H1 (cell line): ENCODE measurements at regions not wholly inside any gene's neighbourhood (a gene's known extent, or its start where the extent isn't known, plus 50 kb on each side); places are given as distances from the start of the nearest gene placed in this dataset.

Experiments used
- CTCF ChIA-PET: fragments of 300-600 bp; sonication (Branson Sonifier 250); formaldehyde crosslinking; loops from one replicate; lab custom pipeline; 2021; ENCODE audit not compliant: partially characterized antibody; lab: Charles Lee
- POLR2A ChIA-PET: fragments of 300-600 bp; sonication (Branson Sonifier 250); formaldehyde crosslinking; loops from one replicate; lab custom pipeline; 2021; ENCODE audit warnings: inconsistent platforms; ENCODE audit not compliant: partially characterized antibody; lab: Charles Lee
- DNase-seq, 2 experiments: peaks; one replicate each; pipeline versions ENCODE4 v3.0.0 to v3.0.0-alpha.2; 2010 to 2022; ENCODE audit warnings: low spot score in 2 of 2, low read depth in 1 of 2, mixed read lengths in 1 of 2
- FAIRE-seq: peaks from 2 replicates; lab custom pipeline; 2011; peaks lifted over from hg19 to GRCh38; lab: Jason Lieb, UNC
- H2AFZ ChIP-seq: 2 replicates; pipeline ENCODE4 v1.8.1; 2012; ENCODE audit warnings: low read length, inconsistent platforms
- H2AK5ac ChIP-seq: 2 replicates; pipeline ENCODE4 v1.6.1; 2013; ENCODE audit warnings: low read depth, low read length
- H2BK120ac ChIP-seq: replicated peaks from 2 replicates; pipeline ENCODE3; 2013; ENCODE audit warnings: low read depth, low read length, inconsistent platforms
- H2BK12ac ChIP-seq: 2 replicates; pipeline ENCODE4 v1.6.1; 2013; ENCODE audit warnings: low read depth, low read length
- H2BK15ac ChIP-seq: 2 replicates; pipeline ENCODE4 v1.6.1; 2013; ENCODE audit warnings: low read length
- H2BK20ac ChIP-seq: 2 replicates; pipeline ENCODE4 v1.6.1; 2013; ENCODE audit warnings: low read length
- H2BK5ac ChIP-seq: 2 replicates; pipeline ENCODE4 v1.6.1; 2013; ENCODE audit warnings: low read depth, low read length
- H3K14ac ChIP-seq: 2 replicates; pipeline ENCODE4 v1.6.1; 2013; ENCODE audit warnings: inconsistent platforms; ENCODE audit not compliant: insufficient read length
- H3K18ac ChIP-seq: 2 replicates; pipeline ENCODE4 v1.6.1; 2013; ENCODE audit warnings: low read length; ENCODE audit errors: extremely low read depth
- H3K23ac ChIP-seq: 2 replicates; pipeline ENCODE4 v1.6.1; 2013; ENCODE audit warnings: inconsistent platforms; ENCODE audit not compliant: insufficient read length
- H3K23me2 ChIP-seq: 2 replicates; pipeline ENCODE4 v1.6.1; 2013; ENCODE audit warnings: low read depth, low read length
- H3K27ac ChIP-seq: 2 replicates; pipeline ENCODE4 v1.6.1; 2011; ENCODE audit warnings: low read depth, low read length, inconsistent platforms
- H3K27me3 ChIP-seq, 4 experiments: replicated peaks in 1 of 4; 1 replicate in 1 of 4; 2 replicates in 3 of 4; pipeline versions ENCODE4 v1.6.1 to v1.8.1; 2011 to 2013; ENCODE audit warnings: low read length in 3 of 4, mild to moderate bottlenecking in 3 of 4, inconsistent platforms in 2 of 4, mixed read lengths in 2 of 4, moderate library complexity in 1 of 4; ENCODE audit not compliant: control insufficient read depth in 3 of 4, insufficient read depth in 3 of 4; ENCODE audit errors: extremely low read depth in 1 of 4
- H3K36me3 ChIP-seq, 4 experiments: 2 replicates each; pipeline versions ENCODE4 v1.6.1 to v1.8.1; 2011 to 2013; ENCODE audit warnings: mild to moderate bottlenecking in 4 of 4, low read length in 3 of 4, moderate library complexity in 2 of 4, control low read depth in 1 of 4, inconsistent platforms in 1 of 4; ENCODE audit not compliant: insufficient read depth in 4 of 4, control insufficient read depth in 2 of 4
- H3K4ac ChIP-seq: replicated peaks from 2 replicates; pipeline ENCODE3; 2013; ENCODE audit warnings: low read length, low read depth, mixed read lengths, inconsistent platforms; ENCODE audit not compliant: insufficient read length
- H3K4me1 ChIP-seq, 4 experiments: replicated peaks in 1 of 4; 1 replicate in 1 of 4; 2 replicates in 3 of 4; pipeline versions ENCODE4 v1.6.1 to v1.8.1; 2011 to 2013; ENCODE audit warnings: low read length in 3 of 4, inconsistent platforms in 2 of 4, mixed read lengths in 1 of 4; ENCODE audit not compliant: insufficient read depth in 4 of 4, control insufficient read depth in 3 of 4
- H3K4me2 ChIP-seq, 2 experiments: 2 replicates each; pipeline versions ENCODE4 v1.6.1 to v1.8.1; 2011 to 2013; ENCODE audit warnings: low read depth in 2 of 2, low read length in 2 of 2, control low read depth in 1 of 2, inconsistent platforms in 1 of 2, mild to moderate bottlenecking in 1 of 2; ENCODE audit not compliant: insufficient read depth in 1 of 2
- H3K4me3 ChIP-seq, 4 experiments: fragments of 200-600, 300-600 bp in 1 of 4; sonication (generic), shearing (Covaris generic), sonication (Bioruptor Twin) in 1 of 4; 2 replicates each; pipeline versions ENCODE4 v1.5.1 to v1.8.1; 2011 to 2016; ENCODE audit warnings: low read length in 4 of 4, low read depth in 3 of 4, control low read depth in 2 of 4, inconsistent platforms in 2 of 4, mild to moderate bottlenecking in 2 of 4, mixed read lengths in 1 of 4, moderate library complexity in 1 of 4; ENCODE audit not compliant: insufficient read depth in 2 of 4; ENCODE audit errors: extremely low read depth in 1 of 4
- H3K56ac ChIP-seq: replicated peaks from 2 replicates; pipeline ENCODE3; 2013; ENCODE audit warnings: low read depth, mild to moderate bottlenecking, mixed read lengths, low read length, inconsistent platforms; ENCODE audit not compliant: insufficient read length
- H3K79me1 ChIP-seq: 2 replicates; pipeline ENCODE4 v1.6.1; 2013; ENCODE audit warnings: low read depth, low read length, control low read depth
- H3K79me2 ChIP-seq, 2 experiments: 2 replicates each; pipeline versions ENCODE4 v1.6.1 to v1.8.1; 2012 to 2013; ENCODE audit warnings: low read length in 2 of 2, mild to moderate bottlenecking in 2 of 2, inconsistent platforms in 1 of 2; ENCODE audit not compliant: insufficient read depth in 2 of 2, control insufficient read depth in 1 of 2
- H3K9ac ChIP-seq, 4 experiments: replicated peaks in 1 of 4; 1 replicate in 1 of 4; 2 replicates in 3 of 4; pipeline versions ENCODE4 v1.6.1 to v1.8.1; 2011 to 2013; ENCODE audit warnings: low read depth in 3 of 4, low read length in 3 of 4, control low read depth in 2 of 4, mild to moderate bottlenecking in 2 of 4, moderate library complexity in 2 of 4, inconsistent platforms in 1 of 4; ENCODE audit errors: extremely low read depth in 1 of 4
- H3K9me3 ChIP-seq, 2 experiments: 2 replicates each; pipeline versions ENCODE4 v1.6.1 to v1.8.1; 2012 to 2013; ENCODE audit warnings: mild to moderate bottlenecking in 2 of 2, moderate library complexity in 2 of 2, control low read depth in 1 of 2, inconsistent platforms in 1 of 2, low read depth in 1 of 2, low read length in 1 of 2, mixed read lengths in 1 of 2; ENCODE audit not compliant: insufficient read depth in 2 of 2
- H4K20me1 ChIP-seq, 2 experiments: replicated peaks in 1 of 2; 2 replicates each; pipeline versions ENCODE3 to v1.8.1; 2011 to 2013; ENCODE audit warnings: inconsistent platforms in 2 of 2, low read length in 2 of 2, mild to moderate bottlenecking in 1 of 2; ENCODE audit not compliant: insufficient read depth in 2 of 2, control insufficient read depth in 1 of 2
- H4K5ac ChIP-seq: 2 replicates; pipeline ENCODE4 v1.6.1; 2013; ENCODE audit warnings: low read length, low read depth, mixed read lengths, inconsistent platforms; ENCODE audit not compliant: insufficient read length
- H4K8ac ChIP-seq: 2 replicates; pipeline ENCODE4 v1.8.0; 2013; ENCODE audit warnings: mild to moderate bottlenecking, moderate library complexity, low read length, inconsistent platforms; ENCODE audit not compliant: insufficient read depth; ENCODE audit errors: extremely low read depth
- H4K91ac ChIP-seq: replicated peaks from 2 replicates; pipeline ENCODE3; 2013; ENCODE audit warnings: low read length, mixed read lengths, inconsistent platforms; ENCODE audit not compliant: insufficient read length
- BACH1 ChIP-seq: IDR thresholded peaks from 2 replicates; pipeline ENCODE4 v1.6.1; 2012; ENCODE audit warnings: low read length, improper control_type of control experiment
- CBX8 ChIP-seq: fragments of 300-800, 300-1000 bp; sonication (generic); IDR thresholded peaks from 2 replicates; pipeline ENCODE4 v1.7.1; 2016; ENCODE audit warnings: low read depth, low read length, borderline replicate concordance
- CEBPB ChIP-seq: IDR thresholded peaks from 2 replicates; pipeline ENCODE4 v1.6.1; 2012; ENCODE audit warnings: low read depth, low read length
- CHD1 ChIP-seq: IDR thresholded peaks from 2 replicates; pipeline ENCODE4 v1.6.1; 2012; ENCODE audit warnings: low read depth, low read length, improper control_type of control experiment
- FOSL1 ChIP-seq: IDR thresholded peaks from 2 replicates; pipeline ENCODE4 v1.6.1; 2011; ENCODE audit warnings: mild to moderate bottlenecking, low read depth, low read length, moderate library complexity; ENCODE audit not compliant: insufficient read depth
- NANOG ChIP-seq: IDR thresholded peaks from 2 replicates; pipeline ENCODE4 v1.6.1; 2011; ENCODE audit warnings: low read length, low read depth, mild to moderate bottlenecking, inconsistent platforms; ENCODE audit not compliant: insufficient read depth, poor library complexity, severe bottlenecking
- POLR2A ChIP-seq, 2 experiments: IDR thresholded peaks; 1 replicate in 1 of 2; 2 replicates in 1 of 2; pipeline ENCODE4 v1.6.1; 2011; ENCODE audit warnings: low read depth in 2 of 2, low read length in 2 of 2, mild to moderate bottlenecking in 2 of 2; ENCODE audit errors: control extremely low read depth in 1 of 2
- RBBP5 ChIP-seq: IDR thresholded peaks from 2 replicates; pipeline ENCODE4 v1.7.1; 2012; ENCODE audit warnings: low read depth, mild to moderate bottlenecking, inconsistent platforms, low read length, moderate library complexity, borderline replicate concordance
- RXRA ChIP-seq: IDR thresholded peaks from 2 replicates; pipeline ENCODE4 v1.6.1; 2011; ENCODE audit warnings: low read depth, mild to moderate bottlenecking, low read length, moderate library complexity; ENCODE audit not compliant: insufficient read depth
- SP2 ChIP-seq: IDR thresholded peaks from 2 replicates; pipeline ENCODE4 v1.6.1; 2012; ENCODE audit warnings: mild to moderate bottlenecking, low read length, inconsistent platforms
- SP4 ChIP-seq: IDR thresholded peaks from 2 replicates; pipeline ENCODE4 v1.6.1; 2012; ENCODE audit warnings: low read length, inconsistent platforms
- TAF1 ChIP-seq: IDR thresholded peaks from 2 replicates; pipeline ENCODE4 v1.6.1; 2011; ENCODE audit warnings: mild to moderate bottlenecking, low read depth, low read length
- WGBS, 2 experiments: shearing (Covaris generic) in 1 of 2; methylation state at CpG; one replicate each; pipeline versions ENCODE4 v1.1.6 to v1.1.7; 2013 to 2015; ENCODE audit warnings: low lambda C conversion rate in 2 of 2, mixed read lengths in 2 of 2, inconsistent platforms in 1 of 2, low coverage in 1 of 2, missing lambda C conversion rate in 1 of 2; ENCODE audit not compliant: insufficient replicate concordance in 2 of 2, insufficient coverage in 1 of 2, insufficient read length in 1 of 2; ENCODE audit errors: extremely low coverage in 1 of 2, missing lambda C conversion rate in 1 of 2; 5-methylcytosine and 5-hydroxymethylcytosine counted together
- TF ChIP-seq, protein P1 (sequence below), 3 experiments: IDR thresholded peaks; 1 replicate in 2 of 3; 2 replicates in 1 of 3; pipeline versions ENCODE4 v1.5.1 to v1.6.1; 2011; ENCODE audit warnings: low read length in 3 of 3, mild to moderate bottlenecking in 3 of 3, inconsistent platforms in 2 of 3, low read depth in 1 of 3, moderate library complexity in 1 of 3; ENCODE audit not compliant: insufficient read depth in 1 of 3; ENCODE audit errors: control extremely low read depth in 1 of 3

DNA sequence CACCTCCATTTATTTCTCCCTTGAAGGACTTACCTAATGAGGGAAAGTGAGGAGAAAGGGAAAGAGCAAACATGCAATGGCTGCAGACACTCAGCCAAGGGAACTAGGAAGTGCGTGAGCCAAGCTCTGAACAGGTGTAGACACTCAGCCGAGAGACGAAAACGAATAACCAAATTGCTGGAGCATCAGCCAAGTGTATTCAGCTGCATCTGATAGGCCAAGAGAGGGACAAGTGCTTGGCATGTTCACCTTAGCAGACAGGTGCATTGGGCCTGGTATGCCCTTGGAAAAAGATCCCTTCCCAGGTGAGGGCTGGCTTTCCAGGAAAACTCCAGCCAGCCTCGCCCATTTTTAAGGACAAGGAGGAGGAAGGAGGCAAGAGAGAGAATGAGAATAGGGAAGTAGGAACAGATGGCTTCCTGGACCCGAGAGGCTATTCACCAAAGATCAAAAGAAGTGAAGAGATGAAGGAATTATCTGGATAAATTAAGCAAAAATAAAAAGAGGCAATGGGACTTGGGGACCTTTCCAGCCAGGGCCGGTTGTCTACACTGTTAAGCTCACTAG lies 184.7 kb downstream of the TOMM20 start:
- Histone ChIP-seq H3K9me3 (no peaks in the 10 kb centered on the region), H3K4me3 (no peak overlapping the region), H3K23ac (no peak overlapping the region)
- TF ChIP-seq SP2: no peak
- no peak for TF ChIP-seq TAF1
- TF ChIP-seq, protein P1, sequence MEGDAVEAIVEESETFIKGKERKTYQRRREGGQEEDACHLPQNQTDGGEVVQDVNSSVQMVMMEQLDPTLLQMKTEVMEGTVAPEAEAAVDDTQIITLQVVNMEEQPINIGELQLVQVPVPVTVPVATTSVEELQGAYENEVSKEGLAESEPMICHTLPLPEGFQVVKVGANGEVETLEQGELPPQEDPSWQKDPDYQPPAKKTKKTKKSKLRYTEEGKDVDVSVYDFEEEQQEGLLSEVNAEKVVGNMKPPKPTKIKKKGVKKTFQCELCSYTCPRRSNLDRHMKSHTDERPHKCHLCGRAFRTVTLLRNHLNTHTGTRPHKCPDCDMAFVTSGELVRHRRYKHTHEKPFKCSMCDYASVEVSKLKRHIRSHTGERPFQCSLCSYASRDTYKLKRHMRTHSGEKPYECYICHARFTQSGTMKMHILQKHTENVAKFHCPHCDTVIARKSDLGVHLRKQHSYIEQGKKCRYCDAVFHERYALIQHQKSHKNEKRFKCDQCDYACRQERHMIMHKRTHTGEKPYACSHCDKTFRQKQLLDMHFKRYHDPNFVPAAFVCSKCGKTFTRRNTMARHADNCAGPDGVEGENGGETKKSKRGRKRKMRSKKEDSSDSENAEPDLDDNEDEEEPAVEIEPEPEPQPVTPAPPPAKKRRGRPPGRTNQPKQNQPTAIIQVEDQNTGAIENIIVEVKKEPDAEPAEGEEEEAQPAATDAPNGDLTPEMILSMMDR (IDR thresholded peaks at IDR 0.05; ENCODE audit: control extremely low read depth in 1 of 3, insufficient read depth in 1 of 3, low read depth in 1 of 3, low read length in 3 of 3): no peak
- no peak for TF ChIP-seq SP4
- no peak for TF ChIP-seq RBBP5
- TF ChIP-seq CHD1: no peak
- TF ChIP-seq NANOG: no peak
- TF ChIP-seq POLR2A (IDR thresholded peaks at IDR 0.05; ENCODE audit: control extremely low read depth in 1 of 2, low read depth in 2 of 2, low read length in 2 of 2): no peak
- TF ChIP-seq CBX8: no peak
- TF ChIP-seq CEBPB: no peak
- no peak for TF ChIP-seq FOSL1
- TF ChIP-seq RXRA: no peak
- TF ChIP-seq BACH1: no peak

More for the DNA sequence above, 184.7 kb downstream of the TOMM20 start:
- Histone ChIP-seq H3K79me1 (no peaks in the 10 kb centered on the region), H2AFZ (no peak overlapping the region), H3K79me2 (no peaks in the 10 kb centered on the region), H3K36me3 (no peaks in the 10 kb centered on the region), H3K23me2 (no peaks in the 10 kb centered on the region), H3K14ac (no peak overlapping the region), H2BK12ac (no peak overlapping the region), H3K4me2 (no peak overlapping the region), H3K4me1 (peaks cover 0 to 4% (median 0%) of the 10 kb centered on the region in 4 experiments; a peak in 2 of 7 replicates), H3K27me3 (no peaks in the 10 kb centered on the region), H3K18ac (no peak overlapping the region), H4K5ac (no peak overlapping the region), H3K4ac (no peak overlapping the region), H3K27ac (no peak overlapping the region), H3K9ac (no peak overlapping the region), H2BK5ac (no peak overlapping the region), H4K91ac (no peak overlapping the region), H2BK120ac (no peak overlapping the region), H2BK20ac (no peak overlapping the region), H4K20me1 (no peaks in the 10 kb centered on the region), H4K8ac (no peak overlapping the region), H2BK15ac (no peak overlapping the region), H3K56ac (no peak overlapping the region), H2AK5ac (no peak overlapping the region)
- no peak for FAIRE-seq
- ChIA-PET POLR2A (interaction anchor here (1.2 kb wide), 1 partner anchor 11 kb away, joined by 3 read pairs; no protein-coding TSS in a partner anchor), CTCF (no interaction called here)
- 80% methylated on average over 7 of the region's 7 CpGs; no CpG with 5 or more reads in 1 of the 2 experiments for WGBS, 2 experiments
- no peak for DNase-seq
